ENCODE measurements at regions not wholly inside any gene's neighbourhood (a gene's known extent, or its start where the extent isn't known, plus 50 kb on each side); places are given as distances from the start of the nearest gene placed in this dataset.

DNA sequence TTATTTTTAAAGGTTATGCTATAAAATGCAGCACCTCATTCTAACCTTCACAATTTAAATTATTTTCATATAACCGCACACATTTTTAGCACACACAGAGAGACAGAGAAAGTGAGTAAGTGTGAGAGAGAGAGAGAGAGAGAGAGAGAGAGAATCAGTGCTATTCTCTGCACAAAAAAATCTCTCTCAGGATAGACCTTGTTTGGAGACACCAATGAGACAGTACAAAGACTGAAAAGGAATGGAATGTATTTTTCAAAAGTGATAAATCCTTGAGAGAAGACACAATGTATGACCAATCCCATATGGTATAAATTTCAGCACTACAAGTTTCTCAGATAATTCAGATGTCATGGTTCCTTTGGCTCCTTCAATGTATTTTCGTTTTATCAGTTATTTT, 132.1 kb upstream of the PCDH18 start (continued):
- TF ChIP-seq, protein P1, sequence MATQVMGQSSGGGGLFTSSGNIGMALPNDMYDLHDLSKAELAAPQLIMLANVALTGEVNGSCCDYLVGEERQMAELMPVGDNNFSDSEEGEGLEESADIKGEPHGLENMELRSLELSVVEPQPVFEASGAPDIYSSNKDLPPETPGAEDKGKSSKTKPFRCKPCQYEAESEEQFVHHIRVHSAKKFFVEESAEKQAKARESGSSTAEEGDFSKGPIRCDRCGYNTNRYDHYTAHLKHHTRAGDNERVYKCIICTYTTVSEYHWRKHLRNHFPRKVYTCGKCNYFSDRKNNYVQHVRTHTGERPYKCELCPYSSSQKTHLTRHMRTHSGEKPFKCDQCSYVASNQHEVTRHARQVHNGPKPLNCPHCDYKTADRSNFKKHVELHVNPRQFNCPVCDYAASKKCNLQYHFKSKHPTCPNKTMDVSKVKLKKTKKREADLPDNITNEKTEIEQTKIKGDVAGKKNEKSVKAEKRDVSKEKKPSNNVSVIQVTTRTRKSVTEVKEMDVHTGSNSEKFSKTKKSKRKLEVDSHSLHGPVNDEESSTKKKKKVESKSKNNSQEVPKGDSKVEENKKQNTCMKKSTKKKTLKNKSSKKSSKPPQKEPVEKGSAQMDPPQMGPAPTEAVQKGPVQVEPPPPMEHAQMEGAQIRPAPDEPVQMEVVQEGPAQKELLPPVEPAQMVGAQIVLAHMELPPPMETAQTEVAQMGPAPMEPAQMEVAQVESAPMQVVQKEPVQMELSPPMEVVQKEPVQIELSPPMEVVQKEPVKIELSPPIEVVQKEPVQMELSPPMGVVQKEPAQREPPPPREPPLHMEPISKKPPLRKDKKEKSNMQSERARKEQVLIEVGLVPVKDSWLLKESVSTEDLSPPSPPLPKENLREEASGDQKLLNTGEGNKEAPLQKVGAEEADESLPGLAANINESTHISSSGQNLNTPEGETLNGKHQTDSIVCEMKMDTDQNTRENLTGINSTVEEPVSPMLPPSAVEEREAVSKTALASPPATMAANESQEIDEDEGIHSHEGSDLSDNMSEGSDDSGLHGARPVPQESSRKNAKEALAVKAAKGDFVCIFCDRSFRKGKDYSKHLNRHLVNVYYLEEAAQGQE (IDR thresholded peaks at IDR 0.05; ENCODE audit: unreplicated experiment): no peak

DNA sequence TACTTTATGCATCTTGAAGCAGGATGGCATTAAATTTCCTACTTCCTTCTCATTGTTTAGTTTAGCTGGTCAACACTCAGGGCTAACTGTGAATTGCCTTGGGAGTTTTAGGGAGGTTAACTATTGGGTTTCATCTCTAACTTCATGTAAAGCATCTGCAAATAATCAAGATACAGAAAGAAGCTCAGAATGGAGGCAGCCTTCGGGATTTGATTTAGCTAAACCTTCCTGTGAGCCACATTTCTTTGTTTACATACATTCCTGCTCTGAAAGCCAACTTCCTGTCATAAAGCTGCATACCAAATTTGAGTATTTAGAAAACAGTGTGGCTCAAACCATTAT, 131.7 kb upstream of the PCDH18 start:
- peak; percentile 44; the same call in 1 of the 2 replicates for TF ChIP-seq NANOG (IDR thresholded peaks at IDR 0.05; ENCODE audit: borderline replicate concordance)
- no peak for TF ChIP-seq ZNF114 (CRISPR knock-in tag; IDR thresholded peaks at IDR 0.05)

DNA sequence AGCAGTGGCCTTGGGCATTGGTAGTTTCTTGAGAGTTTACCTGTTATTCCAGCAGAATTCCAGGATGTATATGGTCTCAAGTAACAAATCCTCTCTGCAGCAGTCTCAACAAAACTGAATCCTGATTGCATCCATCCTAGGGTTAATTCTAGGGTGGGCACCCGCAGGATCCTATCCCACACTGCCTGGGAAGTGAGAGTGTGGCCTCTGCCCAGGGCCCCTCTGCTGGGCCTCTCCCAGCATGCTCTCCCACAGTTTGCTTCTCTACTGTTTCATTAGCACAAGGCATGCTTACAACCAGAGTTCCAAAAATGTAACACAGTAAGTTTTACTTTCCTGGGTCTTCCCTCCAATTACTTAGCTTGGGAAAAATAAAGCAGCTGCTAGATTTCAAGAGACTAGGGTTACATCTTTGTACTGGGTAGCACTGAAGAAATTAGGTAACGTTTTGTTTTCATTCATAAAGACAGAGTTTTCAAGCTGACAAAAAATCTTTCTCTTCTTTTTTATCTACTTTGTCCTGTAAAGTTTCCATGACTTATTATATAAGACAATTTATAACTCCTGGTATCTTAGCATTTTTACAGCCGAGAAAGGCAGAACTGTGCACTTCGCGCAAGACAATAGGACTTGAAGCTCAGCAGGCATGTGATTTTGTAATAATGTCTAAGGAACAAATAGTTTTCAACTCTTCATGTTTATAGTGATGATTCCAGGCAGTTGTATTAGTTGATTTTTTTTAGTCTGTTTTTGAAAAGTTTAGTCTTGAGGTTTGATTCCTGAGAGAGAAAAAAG, 131.2 kb upstream of the PCDH18 start:
- Histone ChIP-seq H3K4me2 (peak overlapping the region; percentile 16), H4K20me1 (replicated peaks; ENCODE audit: insufficient read depth) (no peaks in the 10 kb centered on the region), H3K27ac (ENCODE audit: low read depth) (peak overlapping the region; percentile 24; the same call in 1 of the 2 replicates), H3K27me3 (ENCODE audit: insufficient read depth) (no peaks in the 10 kb centered on the region), H3K79me2 (replicated peaks; ENCODE audit: insufficient read depth) (no peaks in the 10 kb centered on the region), H3K4me1 (ENCODE audit: insufficient read depth) (peaks cover 18% of the 10 kb centered on the region), H3K36me3 (ENCODE audit: insufficient read depth) (no peaks in the 10 kb centered on the region), H3F3A (replicated peaks; ENCODE audit: low read depth) (no peaks in the 10 kb centered on the region), H2AFZ (peak overlapping the region; percentile 48; the same call in 1 of the 2 replicates), H3K9me2 (ENCODE audit: insufficient read depth) (no peaks in the 10 kb centered on the region; the same call in 1 of the 2 replicates), H3K4me3 (no peak overlapping the region)
- H3K27ac Mint-ChIP-seq: peak overlapping the region; percentile 31
- H3K4me1 Mint-ChIP-seq: peaks cover 24% of the 10 kb centered on the region
- no peak for DNase-seq (ENCODE audit: low spot score)
- H3K4me3 Mint-ChIP-seq: no peak overlapping the region
- no peak for ATAC-seq
- H3K36me3 Mint-ChIP-seq (ENCODE audit: low read depth): peaks cover 12% of the 10 kb centered on the region
- no peaks in the 10 kb centered on the region for H3K27me3 Mint-ChIP-seq (ENCODE audit: insufficient read depth, low read depth, poor library complexity)
- H3K9me3 Mint-ChIP-seq: peaks cover 15% of the 10 kb centered on the region
- TF ChIP-seq ZNF114 (CRISPR knock-in tag; IDR thresholded peaks at IDR 0.05) (no peak), STAT1 (IDR thresholded peaks at IDR 0.05; ENCODE audit: unreplicated experiment) (no peak), EZH2phosphoT487 (IDR thresholded peaks at IDR 0.05; ENCODE audit: unreplicated experiment) (no peak)
- TF ChIP-seq, protein P1 (IDR thresholded peaks at IDR 0.05; ENCODE audit: unreplicated experiment): no peak

More for the DNA sequence above, 131.7 kb upstream of the PCDH18 start:
- no peaks in the 10 kb centered on the region for H3K79me2 ChIP-seq (replicated peaks; ENCODE audit: insufficient read depth)
- ATAC-seq (no peak), DNase-seq (ENCODE audit: low spot score) (peak; percentile 46)
- H3K4me1 ChIP-seq (ENCODE audit: insufficient read depth): peaks cover 18% of the 10 kb centered on the region
- peaks cover 24% of the 10 kb centered on the region for H3K4me1 Mint-ChIP-seq
- H3K27ac ChIP-seq (ENCODE audit: low read depth): peak overlapping the region; percentile 24; the same call in 1 of the 2 replicates
- H3K36me3 ChIP-seq (ENCODE audit: insufficient read depth): no peaks in the 10 kb centered on the region
- no peak overlapping the region for H3K4me3 ChIP-seq
- peaks cover 15% of the 10 kb centered on the region for H3K9me3 Mint-ChIP-seq
- peak overlapping the region; percentile 16 for H3K4me2 ChIP-seq
- H3K4me3 Mint-ChIP-seq: no peak overlapping the region
- H3K27ac Mint-ChIP-seq: peak overlapping the region; percentile 74
- no peaks in the 10 kb centered on the region for H3K27me3 ChIP-seq (ENCODE audit: insufficient read depth)
- H3K36me3 Mint-ChIP-seq (ENCODE audit: low read depth): peaks cover 12% of the 10 kb centered on the region
- H3K27me3 Mint-ChIP-seq (ENCODE audit: insufficient read depth, low read depth, poor library complexity): no peaks in the 10 kb centered on the region
- no peaks in the 10 kb centered on the region for H4K20me1 ChIP-seq (replicated peaks; ENCODE audit: insufficient read depth)
- no peak overlapping the region for H2AFZ ChIP-seq
- H3K9me2 ChIP-seq (ENCODE audit: insufficient read depth): no peaks in the 10 kb centered on the region; the same call in 1 of the 2 replicates
- no peaks in the 10 kb centered on the region for H3F3A ChIP-seq (replicated peaks; ENCODE audit: low read depth)
